Esophagus squamous epithelium (tissue), 4 donors: ENCODE measurements at regions not wholly inside any gene's neighbourhood (a gene's known extent, or its start where the extent isn't known, plus 50 kb on each side); places are given as distances from the start of the nearest gene placed in this dataset.

Source experiments
- CTCF ChIP-seq, 6 experiments: fragments of 450-650 bp in 4 of 6; fragments of 200-600 bp in 2 of 6; sonication (generic) in 2 of 6; IDR thresholded peaks; one replicate each; pipeline ENCODE4 v1.5.1; 2016 to 2019; ENCODE audit warnings: antibody characterized with exemption in 6 of 6, mild to moderate bottlenecking in 4 of 6, moderate library complexity in 4 of 6
- POLR2A ChIP-seq, 4 donors: fragments of 450-650 bp; IDR thresholded peaks; one replicate each; pipeline ENCODE4 v1.6.1; 2017; ENCODE audit warnings: antibody characterized with exemption in 4 of 4, mild to moderate bottlenecking in 4 of 4, moderate library complexity in 3 of 4

GRCh38 chr13:108407495-108407894 is 138.0 kb downstream of the TNFSF13B start:
- TF ChIP-seq POLR2A (IDR thresholded peaks at IDR 0.05) (no peak), CTCF (IDR thresholded peaks at IDR 0.05) (no peak)
